MCF 10A (cell line): ENCODE measurements at regions not wholly inside any gene's neighbourhood (a gene's known extent, or its start where the extent isn't known, plus 50 kb on each side); places are given as distances from the start of the nearest gene placed in this dataset.

Experiments used
- BruUV-seq: library from RNA; stranded (reverse); fragments of 400-500 nt; replicated peaks from 2 replicates; lab custom pipeline; 2021; lab: Mats Ljungman, UMichigan
- CTCF ChIA-PET: fragments of 300-600 bp; sonication (Branson Sonifier 250); formaldehyde crosslinking; extraction: SDS; loops from one replicate; lab custom pipeline; 2021; ENCODE audit warnings: antibody characterized with exemption, inconsistent platforms; lab: Yijun Ruan, JAX
- POLR2A ChIA-PET: fragments of 300-600, 350-650 bp; sonication (Branson Sonifier 250); formaldehyde crosslinking; extraction: SDS; loops from one replicate; lab custom pipeline; 2020; ENCODE audit warnings: antibody characterized with exemption, inconsistent platforms; lab: Yijun Ruan, JAX
- DNase-seq: peaks from one replicate; pipeline ENCODE4 v3.0.0-alpha.2; 2018; ENCODE audit not compliant: unreplicated experiment
- H3K27ac Mint-ChIP-seq: one replicate; pipeline ENCODE4 v1.8.0; 2022; ENCODE audit warnings: mild to moderate bottlenecking, low read depth, mixed read lengths; ENCODE audit not compliant: unreplicated experiment
- H3K27me3 Mint-ChIP-seq: one replicate; pipeline ENCODE4 v1.8.0; 2022; ENCODE audit warnings: mixed read lengths; ENCODE audit not compliant: insufficient read depth, unreplicated experiment
- H3K36me3 Mint-ChIP-seq: one replicate; pipeline ENCODE4 v1.8.0; 2022; ENCODE audit warnings: mild to moderate bottlenecking, moderate library complexity, mixed read lengths; ENCODE audit not compliant: insufficient read depth, unreplicated experiment
- H3K4me1 Mint-ChIP-seq: one replicate; pipeline ENCODE4 v1.8.0; 2022; ENCODE audit warnings: mixed read lengths; ENCODE audit not compliant: insufficient read depth, unreplicated experiment
- H3K4me3 Mint-ChIP-seq: one replicate; pipeline ENCODE4 v1.8.0; 2022; ENCODE audit warnings: mild to moderate bottlenecking, moderate library complexity, mixed read lengths; ENCODE audit not compliant: unreplicated experiment
- H3K9me3 Mint-ChIP-seq: one replicate; pipeline ENCODE4 v1.8.0; 2022; ENCODE audit warnings: mixed read lengths; ENCODE audit not compliant: unreplicated experiment
- CTCF ChIP-seq: fragments of 200-600 bp; IDR thresholded peaks from one replicate; pipeline ENCODE4 v1.8.0; 2022; ENCODE audit warnings: antibody characterized with exemption, mild to moderate bottlenecking; ENCODE audit not compliant: unreplicated experiment
- intact Hi-C: fragments of 100-400 bp; cut with micrococcal nuclease; formaldehyde crosslinking; loops from 2 replicates; pipeline ENCODE4 v1.14.1; 2022

- no peak for DNase-seq
- no peak for TF ChIP-seq CTCF
- intact Hi-C loops = no loop called here
Observed at GRCh38 chr20:39935901-39936300, 753.1 kb downstream of the MAFB start.

GRCh38 chr20:39916236-39916765 is 772.7 kb downstream of the MAFB start:
- ChIA-PET CTCF (interaction anchor here (0.9 to 1.0 kb wide), 2 partner anchors 9 to 652 kb away, joined by 3 read pairs; no protein-coding TSS in a partner anchor), POLR2A (no interaction called here)
- no peaks in the 10 kb centered on the region for H3K9me3 Mint-ChIP-seq
- H3K4me1 Mint-ChIP-seq = no peaks in the 10 kb centered on the region
- intact Hi-C loops = no loop called here
- no peak for TF ChIP-seq CTCF
- H3K36me3 Mint-ChIP-seq = no peaks in the 10 kb centered on the region
- no TSS peak for BruUV-seq
- H3K27me3 Mint-ChIP-seq = no peaks in the 10 kb centered on the region
- no peak overlapping the region for H3K4me3 Mint-ChIP-seq
- no peak for DNase-seq
- no peak overlapping the region for H3K27ac Mint-ChIP-seq

More at GRCh38 chr20:39935901-39936300, 753.1 kb downstream of the MAFB start:
- Mint-ChIP-seq H3K27ac (no peak overlapping the region), H3K4me3 (no peak overlapping the region), H3K9me3 (no peaks in the 10 kb centered on the region), H3K4me1 (no peaks in the 10 kb centered on the region), H3K36me3 (no peaks in the 10 kb centered on the region), H3K27me3 (peaks cover 25% of the 10 kb centered on the region)
- ChIA-PET POLR2A (interaction anchor here (0.7 kb wide), 1 partner anchor 140 kb away, joined by 3 read pairs; no protein-coding TSS in a partner anchor), CTCF (no interaction called here)
- no TSS peak for BruUV-seq

GRCh38 chr20:39913274-39913673 is 775.8 kb downstream of the MAFB start:
- Mint-ChIP-seq H3K27me3 (no peaks in the 10 kb centered on the region), H3K27ac (no peak overlapping the region), H3K4me3 (no peak overlapping the region), H3K4me1 (no peaks in the 10 kb centered on the region), H3K36me3 (no peaks in the 10 kb centered on the region), H3K9me3 (no peaks in the 10 kb centered on the region)
- BruUV-seq = no TSS peak
- CTCF ChIA-PET = no interaction called here
- DNase-seq = no peak
- no peak for TF ChIP-seq CTCF
- intact Hi-C loops = no loop called here
- POLR2A ChIA-PET = interaction anchor here (0.6 to 0.7 kb wide), 2 partner anchors 804 to 1786 kb away, joined by 3 read pairs; no protein-coding TSS in a partner anchor

- Mint-ChIP-seq H3K36me3 (no peaks in the 10 kb centered on the region), H3K27me3 (peaks cover 5% of the 10 kb centered on the region), H3K27ac (no peak overlapping the region), H3K4me3 (no peak overlapping the region), H3K4me1 (no peaks in the 10 kb centered on the region), H3K9me3 (no peaks in the 10 kb centered on the region)
- BruUV-seq = no TSS peak
- intact Hi-C loops = no loop called here
- POLR2A ChIA-PET = no interaction called here
- CTCF ChIA-PET = interaction anchor here (0.6 kb wide), 3 partner anchors 34 to 495 kb away, joined by 3 read pairs; no protein-coding TSS in a partner anchor
- no peak for DNase-seq
- no peak for TF ChIP-seq CTCF
Observed at GRCh38 chr20:39911497-39911896, 777.5 kb downstream of the MAFB start.
